ENCODE measurements at regions not wholly inside any gene's neighbourhood (a gene's known extent, or its start where the extent isn't known, plus 50 kb on each side); places are given as distances from the start of the nearest gene placed in this dataset.

- TF ChIP-seq ZNF280D (tag by site-specific recombination; IDR thresholded peaks at IDR 0.05) (no peak), ZNF184 (tag by site-specific recombination; IDR thresholded peaks at IDR 0.05) (no peak)
Observed at GRCh38 chr14:98470663-98471062, 801.3 kb downstream of the BCL11B start (continued).

- Histone ChIP-seq H3K4me1 (ENCODE audit: control insufficient read depth, insufficient read depth, low read length) (no peaks in the 10 kb centered on the region), H3K4me3 (ENCODE audit: low read depth, low read length) (no peak overlapping the region), H3K9me3 (ENCODE audit: control insufficient read depth, insufficient read depth, low read depth, low read length) (peaks cover 2% of the 10 kb centered on the region; the same call in 1 of the 2 replicates), H3K27ac (ENCODE audit: extremely low read depth, low read depth, low read length) (no peak overlapping the region), H3K36me3 (ENCODE audit: control insufficient read depth in 2 of 2, insufficient read depth in 1 of 2, low read length in 2 of 2) (no peaks in the 10 kb centered on the region)
- TF ChIP-seq PRDM10 (tag by site-specific recombination; IDR thresholded peaks at IDR 0.05): no peak
- TF ChIP-seq ZNF791 (tag by site-specific recombination; IDR thresholded peaks at IDR 0.05): no peak
- no peak for TF ChIP-seq GFI1B (tag by site-specific recombination; IDR thresholded peaks at IDR 0.05)
- no peak for TF ChIP-seq ZBTB26 (tag by site-specific recombination; optimal IDR thresholded peaks at IDR 0.05)
- no peak for TF ChIP-seq MEIS1 (CRISPR knock-in tag; IDR thresholded peaks at IDR 0.05; ENCODE audit: borderline replicate concordance)
- TF ChIP-seq BCL11A (tag by site-specific recombination; IDR thresholded peaks at IDR 0.05; ENCODE audit: low read depth): no peak
- CTCF ChIA-PET: no interaction called here
- POLR2A ChIA-PET: no interaction called here
Observed at GRCh38 chr14:98474900-98475299, 797.1 kb downstream of the BCL11B start.

- Histone ChIP-seq H3K27ac (ENCODE audit: extremely low read depth, low read depth, low read length) (no peak overlapping the region), H3K4me3 (ENCODE audit: low read depth, low read length) (no peak overlapping the region), H3K4me1 (ENCODE audit: control insufficient read depth, insufficient read depth, low read length) (no peaks in the 10 kb centered on the region), H3K36me3 (ENCODE audit: control insufficient read depth in 2 of 2, insufficient read depth in 1 of 2, low read length in 2 of 2) (no peaks in the 10 kb centered on the region), H3K9me3 (ENCODE audit: control insufficient read depth, insufficient read depth, low read depth, low read length) (peaks cover 2% of the 10 kb centered on the region; the same call in 1 of the 2 replicates)
- POLR2A ChIA-PET: no interaction called here
- no peak for TF ChIP-seq ZNF561 (tag by site-specific recombination; IDR thresholded peaks at IDR 0.05; ENCODE audit: borderline replicate concordance)
- TF ChIP-seq ZNF132 (tag by site-specific recombination; IDR thresholded peaks at IDR 0.05; ENCODE audit: borderline replicate concordance): no peak
- no peak for TF ChIP-seq ZNF302 (tag by site-specific recombination; IDR thresholded peaks at IDR 0.05; ENCODE audit: low read depth)
- no peak for TF ChIP-seq ZNF518A (tag by site-specific recombination; conservative IDR thresholded peaks at IDR 0.05; ENCODE audit: low read depth)
- TF ChIP-seq ZNF610 (tag by site-specific recombination; IDR thresholded peaks at IDR 0.05; ENCODE audit: borderline replicate concordance): no peak
- TF ChIP-seq ZNF140 (tag by site-specific recombination; IDR thresholded peaks at IDR 0.05): no peak
- no peak for TF ChIP-seq ZNF10 (tag by site-specific recombination; IDR thresholded peaks at IDR 0.05)
- no peak for TF ChIP-seq ZNF768 (tag by site-specific recombination; IDR thresholded peaks at IDR 0.05)
- CTCF ChIA-PET: no interaction called here
Observed at GRCh38 chr14:98477935-98478334, 794.1 kb downstream of the BCL11B start.
